ENCODE measurements at regions not wholly inside any gene's neighbourhood (a gene's known extent, or its start where the extent isn't known, plus 50 kb on each side); places are given as distances from the start of the nearest gene placed in this dataset.

GRCh38 chr6:147071776-147072175 is 132.4 kb upstream of the STXBP5 start:
- TF ChIP-seq CTCF (IDR thresholded peaks at IDR 0.05; ENCODE audit: low read length) (no peak), EZH2 (optimal IDR thresholded peaks at IDR 0.05; ENCODE audit: low read depth, low read length) (no peak), EZH2phosphoT487 (IDR thresholded peaks at IDR 0.05; ENCODE audit: low read length) (no peak)
- Histone ChIP-seq H3K9me2 (replicated peaks; ENCODE audit: insufficient read depth, low read length) (no peaks in the 10 kb centered on the region), H4K20me1 (ENCODE audit: insufficient read depth, low read length) (no peaks in the 10 kb centered on the region), H3K9me3 (replicated peaks; ENCODE audit: insufficient read depth, low read length) (no peaks in the 10 kb centered on the region), H3K4me2 (ENCODE audit: low read depth, low read length) (no peak overlapping the region), H2AFZ (ENCODE audit: low read length) (no peak overlapping the region), H3K27me3 (replicated peaks; ENCODE audit: insufficient read depth, low read length) (no peaks in the 10 kb centered on the region), H3K79me2 (ENCODE audit: low read length) (no peaks in the 10 kb centered on the region), H3F3A (ENCODE audit: insufficient read depth, low read length) (no peaks in the 10 kb centered on the region), H3K4me1 (ENCODE audit: low read length) (no peaks in the 10 kb centered on the region), H3K4me3 (ENCODE audit: low read length) (no peak overlapping the region), H3K36me3 (replicated peaks; ENCODE audit: insufficient read depth, low read length) (no peaks in the 10 kb centered on the region), H3K9ac (ENCODE audit: low read length) (no peak overlapping the region), H3K27ac (ENCODE audit: low read length) (no peak overlapping the region)
- no peak for DNase-seq

GRCh38 chr6:147075381-147075780 is 128.8 kb upstream of the STXBP5 start:
- Histone ChIP-seq H3K27me3 (replicated peaks; ENCODE audit: insufficient read depth, low read length) (no peaks in the 10 kb centered on the region), H2AFZ (ENCODE audit: low read length) (no peak overlapping the region), H3K27ac (ENCODE audit: low read length) (no peak overlapping the region), H3K36me3 (replicated peaks; ENCODE audit: insufficient read depth, low read length) (no peaks in the 10 kb centered on the region), H3F3A (ENCODE audit: insufficient read depth, low read length) (no peaks in the 10 kb centered on the region), H4K20me1 (ENCODE audit: insufficient read depth, low read length) (no peaks in the 10 kb centered on the region), H3K4me1 (ENCODE audit: low read length) (no peaks in the 10 kb centered on the region), H3K9ac (ENCODE audit: low read length) (no peak overlapping the region), H3K4me2 (ENCODE audit: low read depth, low read length) (no peak overlapping the region), H3K9me3 (replicated peaks; ENCODE audit: insufficient read depth, low read length) (no peaks in the 10 kb centered on the region), H3K79me2 (ENCODE audit: low read length) (no peaks in the 10 kb centered on the region), H3K9me2 (replicated peaks; ENCODE audit: insufficient read depth, low read length) (no peaks in the 10 kb centered on the region), H3K4me3 (ENCODE audit: low read length) (no peak overlapping the region)
- no peak for DNase-seq
- TF ChIP-seq EZH2 (optimal IDR thresholded peaks at IDR 0.05; ENCODE audit: low read depth, low read length), result no peak

GRCh38 chr6:147077251-147077650 is 127.0 kb upstream of the STXBP5 start:
- H3K9me2 ChIP-seq (replicated peaks; ENCODE audit: insufficient read depth, low read length), result no peaks in the 10 kb centered on the region
- no peak overlapping the region for H2AFZ ChIP-seq (ENCODE audit: low read length)
- H3K4me3 ChIP-seq (ENCODE audit: low read length), result no peak overlapping the region
- H3K79me2 ChIP-seq (ENCODE audit: low read length), result no peaks in the 10 kb centered on the region
- no peaks in the 10 kb centered on the region for H4K20me1 ChIP-seq (ENCODE audit: insufficient read depth, low read length)
- H3K4me1 ChIP-seq (ENCODE audit: low read length), result no peaks in the 10 kb centered on the region
- TF ChIP-seq CTCF (IDR thresholded peaks at IDR 0.05; ENCODE audit: low read length) (no peak), EZH2 (optimal IDR thresholded peaks at IDR 0.05; ENCODE audit: low read depth, low read length) (no peak), EZH2phosphoT487 (IDR thresholded peaks at IDR 0.05; ENCODE audit: low read length) (no peak)
- H3K4me2 ChIP-seq (ENCODE audit: low read depth, low read length), result no peak overlapping the region
- H3K27ac ChIP-seq (ENCODE audit: low read length), result no peak overlapping the region
- H3K9me3 ChIP-seq (replicated peaks; ENCODE audit: insufficient read depth, low read length), result no peaks in the 10 kb centered on the region
- H3F3A ChIP-seq (ENCODE audit: insufficient read depth, low read length), result no peaks in the 10 kb centered on the region
- no peak for DNase-seq
- H3K27me3 ChIP-seq (replicated peaks; ENCODE audit: insufficient read depth, low read length), result no peaks in the 10 kb centered on the region
- H3K36me3 ChIP-seq (replicated peaks; ENCODE audit: insufficient read depth, low read length), result no peaks in the 10 kb centered on the region
- no peak overlapping the region for H3K9ac ChIP-seq (ENCODE audit: low read length)

GRCh38 chr6:147078106-147078505 is 126.1 kb upstream of the STXBP5 start:
- no peak overlapping the region for H2AFZ ChIP-seq (ENCODE audit: low read length)
- no peaks in the 10 kb centered on the region for H4K20me1 ChIP-seq (ENCODE audit: insufficient read depth, low read length)
- H3K4me2 ChIP-seq (ENCODE audit: low read depth, low read length), result no peak overlapping the region
- no peak overlapping the region for H3K27ac ChIP-seq (ENCODE audit: low read length)
- H3K9me3 ChIP-seq (replicated peaks; ENCODE audit: insufficient read depth, low read length), result no peaks in the 10 kb centered on the region
- no peaks in the 10 kb centered on the region for H3F3A ChIP-seq (ENCODE audit: insufficient read depth, low read length)
- DNase-seq, result no peak
- H3K79me2 ChIP-seq (ENCODE audit: low read length), result no peaks in the 10 kb centered on the region
- H3K4me3 ChIP-seq (ENCODE audit: low read length), result no peak overlapping the region
- no peaks in the 10 kb centered on the region for H3K9me2 ChIP-seq (replicated peaks; ENCODE audit: insufficient read depth, low read length)
- H3K27me3 ChIP-seq (replicated peaks; ENCODE audit: insufficient read depth, low read length), result no peaks in the 10 kb centered on the region
- no peak overlapping the region for H3K9ac ChIP-seq (ENCODE audit: low read length)
- H3K4me1 ChIP-seq (ENCODE audit: low read length), result no peaks in the 10 kb centered on the region
- no peaks in the 10 kb centered on the region for H3K36me3 ChIP-seq (replicated peaks; ENCODE audit: insufficient read depth, low read length)
- TF ChIP-seq CTCF (IDR thresholded peaks at IDR 0.05; ENCODE audit: low read length) (no peak), EZH2phosphoT487 (IDR thresholded peaks at IDR 0.05; ENCODE audit: low read length) (no peak), EZH2 (optimal IDR thresholded peaks at IDR 0.05; ENCODE audit: low read depth, low read length) (no peak)

All from MM.1S (cell line).